C4-2B (cell line): ENCODE measurements at regions not wholly inside any gene's neighbourhood (a gene's known extent, or its start where the extent isn't known, plus 50 kb on each side); places are given as distances from the start of the nearest gene placed in this dataset.

Source experiments
- CTCF ChIP-seq: fragments of 450-650 bp; conservative IDR thresholded peaks from 2 replicates; pipeline ENCODE4 v1.5.1; 2017; ENCODE audit warnings: mild to moderate bottlenecking
- ZFX ChIP-seq: fragments of 450-650 bp; IDR thresholded peaks from 2 replicates; pipeline ENCODE4 v1.6.1; 2017

GRCh38 chrX:69010339-69010738, 154.9 kb downstream of the PJA1 start:
- TF ChIP-seq CTCF, result no peak
- TF ChIP-seq ZFX, result no peak
